GM12872 (cell line): ENCODE measurements at regions not wholly inside any gene's neighbourhood (a gene's known extent, or its start where the extent isn't known, plus 50 kb on each side); places are given as distances from the start of the nearest gene placed in this dataset.

ENCODE experiments used
- TF ChIP-seq, protein P1 (sequence below): IDR thresholded peaks from 3 replicates; pipeline ENCODE4 v1.5.1; 2011; ENCODE audit warnings: low read depth, mild to moderate bottlenecking, low read length, moderate library complexity; ENCODE audit not compliant: insufficient read depth

DNA sequence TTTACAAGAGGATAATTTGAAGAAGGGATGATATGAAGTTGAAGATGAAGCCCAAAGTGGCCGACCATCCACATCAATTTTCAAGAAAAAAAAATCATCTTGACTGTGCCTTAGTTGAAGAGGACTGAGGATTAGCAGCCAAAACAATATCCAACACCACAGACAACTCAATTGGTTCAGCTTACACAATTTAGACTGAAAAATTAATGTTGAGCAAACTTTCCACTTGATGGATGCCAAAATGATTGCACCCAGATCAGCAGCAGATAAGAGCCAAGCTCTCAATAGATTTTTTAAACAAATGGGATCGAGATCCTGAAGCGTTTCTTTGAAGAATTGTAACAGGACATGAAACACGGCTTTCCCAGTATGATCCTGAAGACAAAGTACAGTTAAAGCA, 163.2 kb downstream of the GADD45G start:
- TF ChIP-seq, protein P1, sequence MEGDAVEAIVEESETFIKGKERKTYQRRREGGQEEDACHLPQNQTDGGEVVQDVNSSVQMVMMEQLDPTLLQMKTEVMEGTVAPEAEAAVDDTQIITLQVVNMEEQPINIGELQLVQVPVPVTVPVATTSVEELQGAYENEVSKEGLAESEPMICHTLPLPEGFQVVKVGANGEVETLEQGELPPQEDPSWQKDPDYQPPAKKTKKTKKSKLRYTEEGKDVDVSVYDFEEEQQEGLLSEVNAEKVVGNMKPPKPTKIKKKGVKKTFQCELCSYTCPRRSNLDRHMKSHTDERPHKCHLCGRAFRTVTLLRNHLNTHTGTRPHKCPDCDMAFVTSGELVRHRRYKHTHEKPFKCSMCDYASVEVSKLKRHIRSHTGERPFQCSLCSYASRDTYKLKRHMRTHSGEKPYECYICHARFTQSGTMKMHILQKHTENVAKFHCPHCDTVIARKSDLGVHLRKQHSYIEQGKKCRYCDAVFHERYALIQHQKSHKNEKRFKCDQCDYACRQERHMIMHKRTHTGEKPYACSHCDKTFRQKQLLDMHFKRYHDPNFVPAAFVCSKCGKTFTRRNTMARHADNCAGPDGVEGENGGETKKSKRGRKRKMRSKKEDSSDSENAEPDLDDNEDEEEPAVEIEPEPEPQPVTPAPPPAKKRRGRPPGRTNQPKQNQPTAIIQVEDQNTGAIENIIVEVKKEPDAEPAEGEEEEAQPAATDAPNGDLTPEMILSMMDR, result no peak

DNA sequence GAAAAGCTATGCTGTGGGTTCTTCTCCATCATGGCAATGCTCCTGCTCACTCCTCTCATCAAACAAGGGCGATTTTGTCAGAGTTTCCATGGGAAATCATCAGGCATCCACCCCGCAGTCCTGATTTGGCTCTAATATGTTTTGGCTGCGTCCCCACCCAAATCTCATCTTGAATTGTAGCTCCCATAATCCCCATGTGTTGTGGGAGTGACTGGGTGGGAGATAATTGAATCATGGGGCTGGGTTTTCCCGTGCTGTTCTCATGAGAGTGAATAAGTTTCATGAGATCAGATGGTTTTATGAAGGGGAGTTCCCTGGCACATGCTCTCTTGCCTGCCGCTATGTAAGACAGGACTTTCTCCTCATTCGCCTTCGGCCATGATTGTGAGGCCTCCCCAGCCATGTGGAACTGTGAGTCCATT, 163.8 kb downstream of the GADD45G start:
- TF ChIP-seq, protein P1, result no peak

DNA sequence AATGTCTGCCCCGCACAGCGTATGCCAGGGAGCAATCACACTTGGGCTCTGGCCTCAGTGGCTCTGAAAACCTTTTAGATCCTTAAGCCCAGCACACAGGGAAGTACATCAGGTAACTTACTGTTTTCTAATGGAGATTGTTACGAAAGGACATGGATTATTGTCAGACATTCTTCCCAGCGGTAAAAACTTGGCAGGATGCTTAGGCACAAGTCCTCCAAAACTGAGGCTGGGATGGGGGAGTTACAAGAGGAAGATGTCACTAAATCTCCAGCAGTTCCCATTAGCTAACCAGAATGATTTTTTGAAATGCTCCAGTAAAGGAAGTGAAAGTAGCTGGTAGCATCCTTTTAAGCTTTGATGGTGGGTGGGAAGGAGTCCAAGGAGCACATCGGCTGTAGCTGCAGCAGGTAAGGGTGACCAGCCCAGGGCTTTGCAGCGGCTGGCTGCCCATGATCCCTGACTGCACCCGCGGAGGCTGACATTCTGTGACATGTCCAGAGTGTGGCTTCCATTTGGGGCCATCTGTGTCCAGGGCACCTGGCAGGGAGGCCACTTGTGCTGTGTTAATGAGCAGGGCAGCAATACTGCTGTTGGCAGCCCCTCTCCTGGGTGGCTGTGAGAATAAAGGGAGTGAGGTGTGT, 165.8 kb downstream of the GADD45G start:
- TF ChIP-seq, protein P1, result no peak

DNA sequence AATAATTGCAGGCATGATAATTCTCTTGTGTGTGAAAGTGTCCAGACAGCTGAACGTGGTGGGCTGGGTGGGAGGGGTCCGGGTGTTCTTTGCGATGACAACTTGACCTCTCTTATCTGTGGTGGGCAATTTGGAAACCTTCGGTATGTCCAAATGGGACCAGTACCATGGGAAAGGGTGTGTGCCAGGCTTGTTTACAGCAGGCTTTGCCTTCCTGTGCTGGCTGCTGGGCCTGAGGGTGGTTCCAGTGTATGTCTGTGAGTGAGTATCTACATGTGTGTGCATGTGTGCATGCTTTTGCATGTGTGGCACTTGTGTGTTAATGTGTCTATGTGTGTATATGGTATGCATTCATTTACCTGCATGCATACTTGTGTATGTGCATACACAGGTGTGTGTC, 166.4 kb downstream of the GADD45G start:
- TF ChIP-seq, protein P1, result no peak

DNA sequence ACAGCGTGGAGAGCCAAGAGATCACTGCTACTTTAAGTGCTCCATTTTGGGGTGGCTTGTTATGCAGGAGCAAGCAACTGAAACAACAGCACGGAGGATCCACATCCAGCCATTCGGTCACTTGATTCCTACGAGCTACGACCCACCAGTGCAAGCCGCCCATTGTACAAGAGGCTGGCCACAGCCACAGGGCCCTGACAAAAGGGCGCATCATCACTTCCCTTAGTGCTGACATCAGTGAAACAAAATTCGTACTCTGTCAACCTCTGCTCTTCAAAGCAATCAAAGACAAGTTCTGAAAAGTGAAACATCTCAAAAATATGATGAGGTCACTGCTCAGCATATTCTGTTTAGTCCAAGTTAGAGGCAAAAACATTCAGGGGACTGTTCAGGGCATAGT, 168.4 kb downstream of the GADD45G start:
- TF ChIP-seq, protein P1, result no peak

DNA sequence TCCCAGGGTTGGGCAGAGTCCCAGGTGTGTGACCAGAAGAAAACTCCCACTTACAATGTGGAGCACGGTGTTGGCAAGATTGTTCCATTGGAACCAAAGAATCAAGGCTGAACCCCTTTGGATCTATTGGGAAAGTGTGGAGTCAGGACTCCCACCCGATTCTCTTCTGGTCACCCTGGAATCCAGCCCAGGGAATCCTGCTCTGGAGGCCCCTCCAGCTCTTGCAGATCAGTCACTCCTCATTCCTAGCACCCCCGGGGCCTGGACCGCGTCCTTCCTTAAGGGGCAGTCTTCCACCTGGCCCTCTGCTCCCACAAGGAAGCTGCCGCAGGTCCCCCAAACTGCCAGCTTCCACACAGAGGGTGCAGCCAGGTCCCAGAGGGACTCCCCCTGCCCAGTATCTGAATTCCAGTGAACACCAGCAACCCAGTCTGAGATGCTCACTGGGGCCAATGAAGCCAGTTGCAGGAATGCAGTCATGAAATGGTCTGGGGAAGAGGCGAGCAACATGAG, 170.1 kb downstream of the GADD45G start:
- TF ChIP-seq, protein P1, result no peak

DNA sequence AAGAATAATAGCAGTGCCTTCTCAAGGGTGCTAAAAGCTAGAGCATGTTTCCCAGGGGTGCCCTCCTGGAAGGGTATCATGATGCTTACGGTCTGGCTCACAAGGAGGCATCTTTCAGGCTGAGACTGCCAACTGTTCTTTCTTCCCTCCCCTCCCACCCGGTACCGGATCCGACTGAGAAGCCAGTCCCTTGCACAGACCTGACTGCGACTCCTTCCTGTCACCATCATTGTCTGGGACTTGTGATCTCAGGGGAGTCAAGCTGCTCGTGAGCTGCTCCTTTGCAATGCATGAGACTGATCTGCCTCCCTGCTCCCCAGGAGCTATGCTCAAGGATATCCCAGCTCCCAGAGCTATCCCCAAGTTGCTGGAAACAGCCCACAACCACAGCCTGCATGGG, 170.8 kb downstream of the GADD45G start:
- TF ChIP-seq, protein P1, result no peak
